ENCODE measurements at regions not wholly inside any gene's neighbourhood (a gene's known extent, or its start where the extent isn't known, plus 50 kb on each side); places are given as distances from the start of the nearest gene placed in this dataset.

GRCh38 chr3:103894162-103894822 lies 1459.5 kb downstream of the ZPLD1 start:
- H4K20me1 ChIP-seq (ENCODE audit: insufficient read depth) = no peaks in the 10 kb centered on the region

DNA sequence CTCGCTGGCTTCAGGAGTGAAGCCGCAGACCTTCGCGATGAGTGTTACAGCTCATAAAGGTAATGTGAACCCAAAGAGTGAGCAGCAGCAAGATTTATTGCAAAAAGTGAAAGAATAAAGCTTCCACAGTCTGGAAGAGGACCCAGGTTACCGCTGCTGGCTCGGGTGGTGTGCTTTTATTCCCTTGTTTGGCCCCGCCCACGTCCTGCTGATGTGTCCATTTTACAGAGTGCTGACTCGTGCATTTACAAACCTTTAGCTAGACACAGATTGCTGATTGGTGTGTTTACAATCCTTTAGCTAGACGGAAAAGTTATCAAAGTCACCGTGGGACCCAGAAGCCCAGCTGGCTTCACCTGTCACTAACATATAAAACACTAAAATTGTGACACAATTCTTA lies 1464.5 kb downstream of the ZPLD1 start:
- H3K36me3 ChIP-seq (ENCODE audit: insufficient read depth, low read length) = no peaks in the 10 kb centered on the region
- no peak overlapping the region for H3K9ac ChIP-seq (ENCODE audit: low read length)
- H3K9me2 ChIP-seq (ENCODE audit: insufficient read depth, low read length) = no peaks in the 10 kb centered on the region
- H2AFZ ChIP-seq (ENCODE audit: low read depth, low read length) = no peak overlapping the region
- H4K20me1 ChIP-seq (ENCODE audit: insufficient read depth) = no peaks in the 10 kb centered on the region
- no peak overlapping the region for H3K27ac ChIP-seq (ENCODE audit: low read length)
- no peak overlapping the region for H3K4me2 ChIP-seq (ENCODE audit: low read length)
- no peaks in the 10 kb centered on the region for H3F3A ChIP-seq (ENCODE audit: insufficient read depth, low read length, poor library complexity, severe bottlenecking)
- H3K4me3 ChIP-seq (ENCODE audit: low read length) = no peak overlapping the region
- H3K9me3 ChIP-seq (ENCODE audit: low read length) = no peaks in the 10 kb centered on the region
- TF ChIP-seq SMC3 (conservative IDR thresholded peaks at IDR 0.05; ENCODE audit: poor library complexity) (no peak), EZH2 (IDR thresholded peaks at IDR 0.05; ENCODE audit: borderline replicate concordance, insufficient read depth, low read length, poor library complexity, severe bottlenecking) (no peak), RAD21 (conservative IDR thresholded peaks at IDR 0.05) (no peak)
- no peaks in the 10 kb centered on the region for H3K27me3 ChIP-seq (ENCODE audit: insufficient read depth, low read depth, low read length)
- no peaks in the 10 kb centered on the region for H3K79me2 ChIP-seq (replicated peaks; ENCODE audit: insufficient read depth, low read length)

More at GRCh38 chr3:103894162-103894822, 1459.5 kb downstream of the ZPLD1 start:
- TF ChIP-seq RAD21 (conservative IDR thresholded peaks at IDR 0.05) (no peak), EZH2 (IDR thresholded peaks at IDR 0.05; ENCODE audit: borderline replicate concordance, insufficient read depth, low read length, poor library complexity, severe bottlenecking) (no peak), MXI1 (conservative IDR thresholded peaks at IDR 0.05; ENCODE audit: poor library complexity, severe bottlenecking) (no peak), EP300 (conservative IDR thresholded peaks at IDR 0.05; ENCODE audit: poor library complexity, severe bottlenecking) (no peak), TAF1 (IDR thresholded peaks at IDR 0.05; ENCODE audit: low read depth) (no peak), POLR2AphosphoS5 (IDR thresholded peaks at IDR 0.05) (no peak), SMC3 (conservative IDR thresholded peaks at IDR 0.05; ENCODE audit: poor library complexity) (no peak)
- TF ChIP-seq, protein P1, sequence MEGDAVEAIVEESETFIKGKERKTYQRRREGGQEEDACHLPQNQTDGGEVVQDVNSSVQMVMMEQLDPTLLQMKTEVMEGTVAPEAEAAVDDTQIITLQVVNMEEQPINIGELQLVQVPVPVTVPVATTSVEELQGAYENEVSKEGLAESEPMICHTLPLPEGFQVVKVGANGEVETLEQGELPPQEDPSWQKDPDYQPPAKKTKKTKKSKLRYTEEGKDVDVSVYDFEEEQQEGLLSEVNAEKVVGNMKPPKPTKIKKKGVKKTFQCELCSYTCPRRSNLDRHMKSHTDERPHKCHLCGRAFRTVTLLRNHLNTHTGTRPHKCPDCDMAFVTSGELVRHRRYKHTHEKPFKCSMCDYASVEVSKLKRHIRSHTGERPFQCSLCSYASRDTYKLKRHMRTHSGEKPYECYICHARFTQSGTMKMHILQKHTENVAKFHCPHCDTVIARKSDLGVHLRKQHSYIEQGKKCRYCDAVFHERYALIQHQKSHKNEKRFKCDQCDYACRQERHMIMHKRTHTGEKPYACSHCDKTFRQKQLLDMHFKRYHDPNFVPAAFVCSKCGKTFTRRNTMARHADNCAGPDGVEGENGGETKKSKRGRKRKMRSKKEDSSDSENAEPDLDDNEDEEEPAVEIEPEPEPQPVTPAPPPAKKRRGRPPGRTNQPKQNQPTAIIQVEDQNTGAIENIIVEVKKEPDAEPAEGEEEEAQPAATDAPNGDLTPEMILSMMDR (IDR thresholded peaks at IDR 0.05; ENCODE audit: poor library complexity, severe bottlenecking) = no peak
- TF ChIP-seq, protein P2, sequence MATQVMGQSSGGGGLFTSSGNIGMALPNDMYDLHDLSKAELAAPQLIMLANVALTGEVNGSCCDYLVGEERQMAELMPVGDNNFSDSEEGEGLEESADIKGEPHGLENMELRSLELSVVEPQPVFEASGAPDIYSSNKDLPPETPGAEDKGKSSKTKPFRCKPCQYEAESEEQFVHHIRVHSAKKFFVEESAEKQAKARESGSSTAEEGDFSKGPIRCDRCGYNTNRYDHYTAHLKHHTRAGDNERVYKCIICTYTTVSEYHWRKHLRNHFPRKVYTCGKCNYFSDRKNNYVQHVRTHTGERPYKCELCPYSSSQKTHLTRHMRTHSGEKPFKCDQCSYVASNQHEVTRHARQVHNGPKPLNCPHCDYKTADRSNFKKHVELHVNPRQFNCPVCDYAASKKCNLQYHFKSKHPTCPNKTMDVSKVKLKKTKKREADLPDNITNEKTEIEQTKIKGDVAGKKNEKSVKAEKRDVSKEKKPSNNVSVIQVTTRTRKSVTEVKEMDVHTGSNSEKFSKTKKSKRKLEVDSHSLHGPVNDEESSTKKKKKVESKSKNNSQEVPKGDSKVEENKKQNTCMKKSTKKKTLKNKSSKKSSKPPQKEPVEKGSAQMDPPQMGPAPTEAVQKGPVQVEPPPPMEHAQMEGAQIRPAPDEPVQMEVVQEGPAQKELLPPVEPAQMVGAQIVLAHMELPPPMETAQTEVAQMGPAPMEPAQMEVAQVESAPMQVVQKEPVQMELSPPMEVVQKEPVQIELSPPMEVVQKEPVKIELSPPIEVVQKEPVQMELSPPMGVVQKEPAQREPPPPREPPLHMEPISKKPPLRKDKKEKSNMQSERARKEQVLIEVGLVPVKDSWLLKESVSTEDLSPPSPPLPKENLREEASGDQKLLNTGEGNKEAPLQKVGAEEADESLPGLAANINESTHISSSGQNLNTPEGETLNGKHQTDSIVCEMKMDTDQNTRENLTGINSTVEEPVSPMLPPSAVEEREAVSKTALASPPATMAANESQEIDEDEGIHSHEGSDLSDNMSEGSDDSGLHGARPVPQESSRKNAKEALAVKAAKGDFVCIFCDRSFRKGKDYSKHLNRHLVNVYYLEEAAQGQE (IDR thresholded peaks at IDR 0.05; ENCODE audit: borderline replicate concordance) = no peak
- Histone ChIP-seq H3K4me2 (ENCODE audit: low read length) (no peak overlapping the region), H3K9ac (ENCODE audit: low read length) (no peak overlapping the region), H3F3A (ENCODE audit: insufficient read depth, low read length, poor library complexity, severe bottlenecking) (no peaks in the 10 kb centered on the region), H3K79me2 (replicated peaks; ENCODE audit: insufficient read depth, low read length) (no peaks in the 10 kb centered on the region), H3K27ac (ENCODE audit: low read length) (no peak overlapping the region), H3K9me3 (ENCODE audit: low read length) (no peaks in the 10 kb centered on the region), H3K9me2 (ENCODE audit: insufficient read depth, low read length) (no peaks in the 10 kb centered on the region), H3K4me3 (ENCODE audit: low read length) (no peak overlapping the region), H3K27me3 (ENCODE audit: insufficient read depth, low read depth, low read length) (no peaks in the 10 kb centered on the region), H2AFZ (ENCODE audit: low read depth, low read length) (no peak overlapping the region), H3K36me3 (ENCODE audit: insufficient read depth, low read length) (no peaks in the 10 kb centered on the region)
